GM19324 (cell line): ENCODE measurements at regions not wholly inside any gene's neighbourhood (a gene's known extent, or its start where the extent isn't known, plus 50 kb on each side); places are given as distances from the start of the nearest gene placed in this dataset.

Source experiments
- ATAC-seq: cut with Tn5 transposase; IDR thresholded peaks from one replicate; pipeline ENCODE4 v1.9.1; 2021; ENCODE audit warnings: mild to moderate bottlenecking, moderate library complexity; ENCODE audit not compliant: unreplicated experiment, low FRiP score

- ATAC-seq: no peak
These were observed 73.2 kb upstream of the VRK1 start for GRCh38 chr14:96723946-96724345.

GRCh38 chr14:96725232-96725631 is 72.0 kb upstream of the VRK1 start:
- ATAC-seq: no peak

GRCh38 chr14:96727073-96727472 is 70.1 kb upstream of the VRK1 start:
- ATAC-seq: no peak

- no peak for ATAC-seq
These were observed 69.7 kb upstream of the VRK1 start for GRCh38 chr14:96727491-96727890.

GRCh38 chr14:96727980-96728717 is 69.0 kb upstream of the VRK1 start:
- no peak for ATAC-seq

- ATAC-seq: no peak
These were observed 67.3 kb upstream of the VRK1 start for GRCh38 chr14:96729889-96730288.

GRCh38 chr14:96730386-96730785 is 66.8 kb upstream of the VRK1 start:
- ATAC-seq: no peak

GRCh38 chr14:96734076-96734622 is 63.0 kb upstream of the VRK1 start:
- ATAC-seq: no peak

- ATAC-seq: no peak
These were observed 61.7 kb upstream of the VRK1 start for GRCh38 chr14:96735526-96735925.

- no peak for ATAC-seq
These were observed 60.7 kb upstream of the VRK1 start for GRCh38 chr14:96736439-96736838.

- no peak for ATAC-seq
These were observed 59.3 kb upstream of the VRK1 start for GRCh38 chr14:96737881-96738280.

GRCh38 chr14:96739200-96739910 is 57.8 kb upstream of the VRK1 start:
- ATAC-seq: no peak

GRCh38 chr14:96741151-96741977 is 55.8 kb upstream of the VRK1 start:
- ATAC-seq: no peak

GRCh38 chr14:96744262-96744661 is 52.9 kb upstream of the VRK1 start:
- no peak for ATAC-seq

- no peak for ATAC-seq
These were observed 51.6 kb upstream of the VRK1 start for GRCh38 chr14:96745500-96746051.

GRCh38 chr14:96746101-96746500 is 51.1 kb upstream of the VRK1 start:
- no peak for ATAC-seq

- ATAC-seq: no peak
These were observed 50.2 kb upstream of the VRK1 start for GRCh38 chr14:96747006-96747405.
